Nephron (organoid): ENCODE measurements at regions not wholly inside any gene's neighbourhood (a gene's known extent, or its start where the extent isn't known, plus 50 kb on each side); places are given as distances from the start of the nearest gene placed in this dataset.

Source experiments
- H3K27ac Mint-ChIP-seq, 3 experiments: 2 replicates each; pipeline ENCODE4 v1.8.0; 2020; ENCODE audit warnings: mixed read lengths in 3 of 3, mild to moderate bottlenecking in 2 of 3, moderate library complexity in 1 of 3
- H3K27me3 Mint-ChIP-seq: 2 replicates; pipeline ENCODE4 v1.8.0; 2021; ENCODE audit warnings: low read depth, mild to moderate bottlenecking, moderate library complexity, mixed read lengths
- H3K36me3 Mint-ChIP-seq: 2 replicates; pipeline ENCODE4 v1.8.0; 2020; ENCODE audit warnings: low read depth, mixed read lengths
- H3K4me1 Mint-ChIP-seq: 2 replicates; pipeline ENCODE4 v1.8.0; 2020; ENCODE audit warnings: mixed read lengths
- H3K4me3 Mint-ChIP-seq, 3 experiments: 2 replicates each; pipeline ENCODE4 v1.8.0; 2020; ENCODE audit warnings: mild to moderate bottlenecking in 3 of 3, mixed read lengths in 3 of 3, moderate library complexity in 2 of 3
- H3K9me3 Mint-ChIP-seq: 2 replicates; pipeline ENCODE4 v1.8.0; 2020; ENCODE audit warnings: mixed read lengths
- TF ChIP-seq, protein P1 (sequence below), 3 experiments: fragments of 200-600 bp; sonication (generic); IDR thresholded peaks; one replicate each; pipeline ENCODE4 v1.5.0; 2021; ENCODE audit warnings: antibody characterized with exemption in 3 of 3; ENCODE audit not compliant: unreplicated experiment in 3 of 3

DNA sequence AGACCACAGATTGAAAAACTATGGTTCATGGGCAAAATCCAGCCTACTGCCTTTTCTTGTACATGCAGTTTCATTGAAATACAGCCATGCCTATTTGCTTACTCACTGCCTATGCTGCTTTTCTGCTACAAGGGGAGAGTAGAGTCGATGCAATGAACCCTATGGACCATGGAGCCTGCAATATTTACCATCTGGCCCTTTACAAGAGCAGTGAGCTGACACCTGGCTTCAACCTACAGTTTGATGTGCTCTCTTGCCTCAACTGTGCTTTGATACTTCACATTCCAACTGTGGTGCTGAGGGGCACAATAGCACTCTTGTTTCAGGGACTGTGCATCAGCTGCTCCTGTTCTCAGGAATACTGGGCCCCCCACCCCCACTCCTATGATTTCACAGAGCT lies 239.5 kb upstream of the SORL1-AS1 start:
- no peak overlapping the region for H3K4me3 Mint-ChIP-seq
- H3K27me3 Mint-ChIP-seq, result no peaks in the 10 kb centered on the region
- peaks cover 57% of the 10 kb centered on the region for H3K4me1 Mint-ChIP-seq
- peak overlapping the region in 2 of 3 experiments; percentile 7 to 17 for H3K27ac Mint-ChIP-seq
- H3K36me3 Mint-ChIP-seq, result no peaks in the 10 kb centered on the region
- TF ChIP-seq, protein P1, sequence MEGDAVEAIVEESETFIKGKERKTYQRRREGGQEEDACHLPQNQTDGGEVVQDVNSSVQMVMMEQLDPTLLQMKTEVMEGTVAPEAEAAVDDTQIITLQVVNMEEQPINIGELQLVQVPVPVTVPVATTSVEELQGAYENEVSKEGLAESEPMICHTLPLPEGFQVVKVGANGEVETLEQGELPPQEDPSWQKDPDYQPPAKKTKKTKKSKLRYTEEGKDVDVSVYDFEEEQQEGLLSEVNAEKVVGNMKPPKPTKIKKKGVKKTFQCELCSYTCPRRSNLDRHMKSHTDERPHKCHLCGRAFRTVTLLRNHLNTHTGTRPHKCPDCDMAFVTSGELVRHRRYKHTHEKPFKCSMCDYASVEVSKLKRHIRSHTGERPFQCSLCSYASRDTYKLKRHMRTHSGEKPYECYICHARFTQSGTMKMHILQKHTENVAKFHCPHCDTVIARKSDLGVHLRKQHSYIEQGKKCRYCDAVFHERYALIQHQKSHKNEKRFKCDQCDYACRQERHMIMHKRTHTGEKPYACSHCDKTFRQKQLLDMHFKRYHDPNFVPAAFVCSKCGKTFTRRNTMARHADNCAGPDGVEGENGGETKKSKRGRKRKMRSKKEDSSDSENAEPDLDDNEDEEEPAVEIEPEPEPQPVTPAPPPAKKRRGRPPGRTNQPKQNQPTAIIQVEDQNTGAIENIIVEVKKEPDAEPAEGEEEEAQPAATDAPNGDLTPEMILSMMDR (IDR thresholded peaks at IDR 0.05; ENCODE audit: unreplicated experiment in 3 of 3), result no peak
- H3K9me3 Mint-ChIP-seq, result no peaks in the 10 kb centered on the region

DNA sequence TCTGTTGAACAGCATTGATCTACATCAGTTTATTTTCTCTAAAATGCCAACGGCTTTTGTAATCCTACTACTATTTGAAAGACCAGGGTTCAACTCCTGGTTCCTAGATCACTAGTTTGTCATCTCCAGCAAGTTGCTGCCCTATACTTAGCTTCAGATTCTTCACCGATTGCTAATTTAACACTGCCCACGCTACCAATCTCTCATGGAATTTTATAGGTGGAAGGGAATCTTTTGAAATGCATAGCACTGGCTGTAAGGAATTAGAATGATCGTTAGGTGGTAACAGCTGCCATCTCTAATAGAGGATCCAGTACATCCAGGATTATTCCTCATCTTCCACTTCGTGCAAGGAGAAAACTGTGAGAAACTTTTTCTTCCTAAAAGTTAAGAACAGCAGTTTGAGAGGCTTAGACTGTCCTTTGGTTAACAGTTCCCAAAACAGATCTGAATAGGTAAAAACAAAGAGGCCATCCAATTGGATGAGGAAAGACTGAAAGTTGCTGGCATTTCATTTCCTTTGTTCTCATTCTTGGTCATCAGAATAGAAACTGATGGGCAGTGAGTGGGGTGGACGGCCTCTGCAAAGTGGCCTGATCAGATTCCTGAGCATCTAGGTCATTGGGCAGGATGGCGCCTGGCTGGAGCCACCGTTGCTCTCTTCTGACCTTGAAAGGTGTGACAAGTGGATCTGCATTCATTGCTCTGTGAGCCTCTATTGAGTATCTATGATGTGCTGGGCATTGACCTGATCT lies 236.3 kb upstream of the SORL1-AS1 start:
- Mint-ChIP-seq H3K27ac (peak overlapping the region; percentile 83 to 94 (median 92)), H3K9me3 (no peaks in the 10 kb centered on the region), H3K4me3 (no peak overlapping the region), H3K36me3 (no peaks in the 10 kb centered on the region), H3K4me1 (peaks cover 43% of the 10 kb centered on the region), H3K27me3 (no peaks in the 10 kb centered on the region)
- TF ChIP-seq, protein P1 (IDR thresholded peaks at IDR 0.05; ENCODE audit: unreplicated experiment in 3 of 3), result no peak

DNA sequence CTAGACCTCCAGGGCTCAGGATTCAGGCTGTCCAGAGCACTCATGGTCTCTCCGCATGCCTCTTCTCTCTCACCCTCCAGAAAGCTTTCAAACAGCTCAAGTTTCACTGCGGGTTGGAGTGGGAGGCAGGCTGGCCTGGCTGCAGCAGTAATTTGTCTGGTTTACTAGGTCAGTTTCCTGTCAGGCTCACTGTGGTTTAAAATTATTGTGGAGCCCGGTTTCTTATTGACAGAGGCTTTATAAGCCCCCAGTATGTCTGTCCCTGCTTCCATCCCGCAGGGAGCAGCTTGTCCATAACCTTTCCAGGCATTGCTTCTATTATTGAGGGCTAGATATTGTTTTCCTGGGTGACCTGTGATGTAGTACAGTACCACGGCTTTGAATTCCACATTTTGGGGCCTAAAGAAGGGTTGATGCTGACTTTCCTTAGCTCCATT lies 235.3 kb upstream of the SORL1-AS1 start:
- no peaks in the 10 kb centered on the region for H3K9me3 Mint-ChIP-seq
- TF ChIP-seq, protein P1 (IDR thresholded peaks at IDR 0.05; ENCODE audit: unreplicated experiment in 3 of 3), result no peak
- no peaks in the 10 kb centered on the region for H3K36me3 Mint-ChIP-seq
- no peaks in the 10 kb centered on the region for H3K27me3 Mint-ChIP-seq
- no peak overlapping the region for H3K4me3 Mint-ChIP-seq
- H3K27ac Mint-ChIP-seq, result peak overlapping the region; percentile 83 to 94 (median 92)
- H3K4me1 Mint-ChIP-seq, result peaks cover 43% of the 10 kb centered on the region

DNA sequence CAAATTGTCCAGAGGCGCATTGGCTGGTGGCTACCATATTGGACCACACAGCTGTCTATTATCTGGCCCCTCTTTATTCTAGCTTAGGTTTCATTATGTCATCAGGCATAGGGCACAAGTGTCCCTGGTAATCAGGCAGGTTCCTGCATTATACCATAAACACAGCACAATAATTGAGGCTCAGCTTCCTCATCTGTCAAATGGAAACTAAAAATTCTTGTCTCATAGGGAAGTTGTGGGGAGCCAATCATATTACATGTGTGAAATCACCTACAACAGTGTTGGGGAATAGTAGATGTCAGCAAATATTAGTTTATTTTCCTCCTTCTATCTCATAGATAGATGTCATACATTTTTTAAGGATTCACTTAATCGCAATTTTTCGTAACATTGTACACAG lies 231.0 kb upstream of the SORL1-AS1 start:
- H3K27ac Mint-ChIP-seq, result no peak overlapping the region
- H3K4me3 Mint-ChIP-seq, result no peak overlapping the region

More for the DNA sequence above, 231.0 kb upstream of the SORL1-AS1 start:
- H3K36me3 Mint-ChIP-seq, result no peaks in the 10 kb centered on the region
- peaks cover 43% of the 10 kb centered on the region for H3K4me1 Mint-ChIP-seq
- no peaks in the 10 kb centered on the region for H3K9me3 Mint-ChIP-seq
- H3K27me3 Mint-ChIP-seq, result no peaks in the 10 kb centered on the region
- TF ChIP-seq, protein P1 (IDR thresholded peaks at IDR 0.05; ENCODE audit: unreplicated experiment in 3 of 3), result no peak
